B cell (primary cell): ENCODE measurements at regions not wholly inside any gene's neighbourhood (a gene's known extent, or its start where the extent isn't known, plus 50 kb on each side); places are given as distances from the start of the nearest gene placed in this dataset.

ENCODE experiments used
- ATAC-seq: fragments of 200-7000 bp; cut with Tn5 transposase; one replicate; pipeline ENCODE4 v1.10.0; 2021; ENCODE audit warnings: low read depth, mild to moderate bottlenecking, moderate number of reproducible peaks, moderate library complexity
- CTCF ChIA-PET: fragments of 350-600 bp; sonication (Branson Sonifier 250); formaldehyde crosslinking; loops from one replicate; lab custom pipeline; 2021; ENCODE audit warnings: antibody characterized with exemption, inconsistent platforms; lab: Charles Lee
- POLR2A ChIA-PET: fragments of 350-600 bp; sonication (Branson Sonifier 250); formaldehyde crosslinking; loops from one replicate; lab custom pipeline; 2021; ENCODE audit warnings: antibody characterized with exemption; lab: Charles Lee
- DNase-seq: peaks from one replicate; pipeline ENCODE4 v3.0.0; 2013
- H2AFZ ChIP-seq: 2 replicates; pipeline ENCODE4 v1.6.1; 2012; ENCODE audit warnings: mild to moderate bottlenecking, low read depth, low read length; ENCODE audit not compliant: insufficient read depth, poor library complexity, severe bottlenecking
- H3K27ac ChIP-seq, 2 donors: 1 replicate in 1 of 2; 2 replicates in 1 of 2; pipeline ENCODE4 v1.5.1; 2012 to 2013; ENCODE audit warnings: low read length in 2 of 2, mild to moderate bottlenecking in 2 of 2, moderate library complexity in 1 of 2
- H3K27me3 ChIP-seq, 4 experiments: fragments of 200-600 bp in 1 of 4; sonication (generic) in 1 of 4; replicated peaks in 1 of 4; 1 replicate in 2 of 4; 2 replicates in 2 of 4; pipeline versions ENCODE4 v1.6.1 to v1.7.0; 2013 to 2016; ENCODE audit warnings: low read length in 3 of 4, mild to moderate bottlenecking in 2 of 4, mixed read lengths in 1 of 4, moderate library complexity in 1 of 4; ENCODE audit not compliant: insufficient read depth in 4 of 4, control insufficient read depth in 3 of 4; ENCODE audit errors: control extremely low read depth in 1 of 4
- H3K36me3 ChIP-seq, 2 experiments: replicated peaks in 1 of 2; 1 replicate in 1 of 2; 2 replicates in 1 of 2; pipeline versions ENCODE4 v1.6.1 to v1.7.1; 2013; ENCODE audit warnings: low read length in 1 of 2; ENCODE audit not compliant: insufficient read depth in 2 of 2, control insufficient read depth in 1 of 2; ENCODE audit errors: control extremely low read depth in 1 of 2, extremely low read depth in 1 of 2
- H3K4me1 ChIP-seq, 2 donors: fragments of 200-600 bp in 1 of 2; sonication (generic) in 1 of 2; 1 replicate in 1 of 2; 2 replicates in 1 of 2; pipeline versions ENCODE4 v1.5.1 to v1.6.1; 2013 to 2017; ENCODE audit warnings: low read length in 2 of 2; ENCODE audit not compliant: control insufficient read depth in 2 of 2, insufficient read depth in 2 of 2
- H3K4me2 ChIP-seq: replicated peaks from 2 replicates; pipeline ENCODE3; 2012; ENCODE audit warnings: mild to moderate bottlenecking, low read depth, low read length; ENCODE audit not compliant: poor library complexity, severe bottlenecking
- H3K4me3 ChIP-seq, 5 experiments: fragments of 200-600 bp in 1 of 5; sonication (generic) in 1 of 5; 1 replicate in 3 of 5; 2 replicates in 2 of 5; pipeline versions ENCODE4 v1.5.1 to v1.7.0; 2011 to 2016; ENCODE audit warnings: low read length in 4 of 5, mild to moderate bottlenecking in 4 of 5, low read depth in 2 of 5, control low read depth in 1 of 5, moderate library complexity in 1 of 5; ENCODE audit not compliant: insufficient read depth in 1 of 5; ENCODE audit errors: control extremely low read depth in 1 of 5, extremely low read depth in 1 of 5
- H3K79me2 ChIP-seq: fragments of 200-600 bp; sonication (generic); one replicate; pipeline ENCODE4 v1.6.0; 2016; ENCODE audit warnings: low read length; ENCODE audit not compliant: control insufficient read depth, insufficient read depth
- H3K9ac ChIP-seq: fragments of 200-600 bp; sonication (generic); 2 replicates; pipeline ENCODE4 v1.6.1; 2017; ENCODE audit warnings: mild to moderate bottlenecking, low read length, moderate library complexity
- H3K9me3 ChIP-seq, 3 donors: one replicate each; pipeline versions ENCODE4 v1.6.1 to v1.7.1; 2013; ENCODE audit warnings: low read length in 2 of 3; ENCODE audit not compliant: control insufficient read depth in 2 of 3, insufficient read depth in 1 of 3; ENCODE audit errors: control extremely low read depth in 1 of 3
- H4K20me1 ChIP-seq: 2 replicates; pipeline ENCODE4 v1.6.0; 2012; ENCODE audit warnings: mild to moderate bottlenecking, low read length; ENCODE audit not compliant: insufficient read depth, control insufficient read depth, poor library complexity, severe bottlenecking
- H3K27ac Mint-ChIP-seq: one replicate; pipeline ENCODE4 v1.8.0; 2021; ENCODE audit warnings: mixed read lengths
- H3K27me3 Mint-ChIP-seq: one replicate; pipeline ENCODE4 v1.8.0; 2021; ENCODE audit warnings: mixed read lengths
- H3K4me1 Mint-ChIP-seq: one replicate; pipeline ENCODE4 v1.8.0; 2021; ENCODE audit warnings: mixed read lengths
- H3K4me3 Mint-ChIP-seq: one replicate; pipeline ENCODE4 v1.8.0; 2021; ENCODE audit warnings: mixed read lengths
- H3K9me3 Mint-ChIP-seq: one replicate; pipeline ENCODE4 v1.8.0; 2022; ENCODE audit warnings: mixed read lengths; ENCODE audit not compliant: insufficient read depth
- EZH2 ChIP-seq: IDR thresholded peaks from 2 replicates; pipeline ENCODE4 v1.6.1; 2012; ENCODE audit warnings: borderline replicate concordance, low read depth, mild to moderate bottlenecking, moderate library complexity, low read length; ENCODE audit not compliant: insufficient read depth, poor library complexity, severe bottlenecking
- WGBS: methylation state at CpG from one replicate; pipeline ENCODE4 v1.1.5; 2013; ENCODE audit warnings: missing lambda C conversion rate; ENCODE audit not compliant: insufficient coverage; 5-methylcytosine and 5-hydroxymethylcytosine counted together
- intact Hi-C: fragments of 100-400 bp; cut with micrococcal nuclease; formaldehyde crosslinking; loops from one replicate; pipeline ENCODE4 v1.10.0; 2022
- TF ChIP-seq, protein P1 (sequence below): fragments of 200-600 bp; IDR thresholded peaks from one replicate; pipeline ENCODE4 v1.8.0; 2022; ENCODE audit warnings: antibody characterized with exemption, mild to moderate bottlenecking

DNA sequence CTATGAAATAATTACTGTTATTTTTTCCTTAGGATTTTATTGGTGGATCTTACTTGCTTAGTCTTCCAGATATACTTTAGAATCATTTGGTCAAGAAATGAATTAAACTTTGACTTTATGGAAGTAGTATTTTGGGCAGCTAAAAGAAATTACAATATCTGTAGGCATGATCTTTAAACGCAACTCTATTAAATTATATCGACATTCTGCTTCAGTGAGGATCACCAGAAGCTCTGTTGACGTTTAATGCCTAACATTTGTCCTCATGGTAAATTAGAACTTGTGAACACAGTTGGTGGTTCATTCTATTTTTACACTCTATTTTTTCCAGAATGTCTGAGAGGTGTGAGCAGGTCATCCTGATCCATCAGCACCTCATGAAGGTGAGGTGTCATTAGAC lies 211.6 kb downstream of the TMEM167A start:
- no peaks in the 10 kb centered on the region for H4K20me1 ChIP-seq
- Mint-ChIP-seq H3K27ac (no peak overlapping the region), H3K27me3 (no peaks in the 10 kb centered on the region), H3K4me3 (no peak overlapping the region), H3K9me3 (no peaks in the 10 kb centered on the region), H3K4me1 (no peaks in the 10 kb centered on the region)
- TF ChIP-seq EZH2 = no peak
- TF ChIP-seq, protein P1, sequence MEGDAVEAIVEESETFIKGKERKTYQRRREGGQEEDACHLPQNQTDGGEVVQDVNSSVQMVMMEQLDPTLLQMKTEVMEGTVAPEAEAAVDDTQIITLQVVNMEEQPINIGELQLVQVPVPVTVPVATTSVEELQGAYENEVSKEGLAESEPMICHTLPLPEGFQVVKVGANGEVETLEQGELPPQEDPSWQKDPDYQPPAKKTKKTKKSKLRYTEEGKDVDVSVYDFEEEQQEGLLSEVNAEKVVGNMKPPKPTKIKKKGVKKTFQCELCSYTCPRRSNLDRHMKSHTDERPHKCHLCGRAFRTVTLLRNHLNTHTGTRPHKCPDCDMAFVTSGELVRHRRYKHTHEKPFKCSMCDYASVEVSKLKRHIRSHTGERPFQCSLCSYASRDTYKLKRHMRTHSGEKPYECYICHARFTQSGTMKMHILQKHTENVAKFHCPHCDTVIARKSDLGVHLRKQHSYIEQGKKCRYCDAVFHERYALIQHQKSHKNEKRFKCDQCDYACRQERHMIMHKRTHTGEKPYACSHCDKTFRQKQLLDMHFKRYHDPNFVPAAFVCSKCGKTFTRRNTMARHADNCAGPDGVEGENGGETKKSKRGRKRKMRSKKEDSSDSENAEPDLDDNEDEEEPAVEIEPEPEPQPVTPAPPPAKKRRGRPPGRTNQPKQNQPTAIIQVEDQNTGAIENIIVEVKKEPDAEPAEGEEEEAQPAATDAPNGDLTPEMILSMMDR = no peak
- DNase-seq (no peak), ATAC-seq (no peak)
- no peaks in the 10 kb centered on the region for H3K36me3 ChIP-seq
- ChIA-PET CTCF (no interaction called here), POLR2A (no interaction called here)
- no peak overlapping the region for H2AFZ ChIP-seq
- H3K4me2 ChIP-seq = no peak overlapping the region
- no peak overlapping the region for H3K4me3 ChIP-seq
- no peaks in the 10 kb centered on the region for H3K79me2 ChIP-seq
- no peaks in the 10 kb centered on the region for H3K4me1 ChIP-seq
- intact Hi-C loops = no loop called here
- no CpG with 5 or more reads among the region's 3 CpGs for WGBS
- no peaks in the 10 kb centered on the region for H3K27me3 ChIP-seq
- no peak overlapping the region for H3K27ac ChIP-seq
- no peaks in the 10 kb centered on the region for H3K9me3 ChIP-seq
- H3K9ac ChIP-seq = no peak overlapping the region

- Histone ChIP-seq H3K4me1 (no peaks in the 10 kb centered on the region), H3K4me3 (no peak overlapping the region), H4K20me1 (no peaks in the 10 kb centered on the region), H3K36me3 (no peaks in the 10 kb centered on the region), H3K27ac (no peak overlapping the region), H3K4me2 (no peak overlapping the region), H2AFZ (no peak overlapping the region), H3K9me3 (no peaks in the 10 kb centered on the region), H3K27me3 (no peaks in the 10 kb centered on the region), H3K79me2 (no peaks in the 10 kb centered on the region), H3K9ac (no peak overlapping the region)
- ATAC-seq (no peak), DNase-seq (no peak)
- H3K4me3 Mint-ChIP-seq = no peak overlapping the region
- intact Hi-C loops = no loop called here
- H3K27me3 Mint-ChIP-seq = no peaks in the 10 kb centered on the region
- H3K27ac Mint-ChIP-seq = no peak overlapping the region
- POLR2A ChIA-PET = no interaction called here
- no peaks in the 10 kb centered on the region for H3K9me3 Mint-ChIP-seq
- CTCF ChIA-PET = no interaction called here
- no peaks in the 10 kb centered on the region for H3K4me1 Mint-ChIP-seq
- no peak for TF ChIP-seq EZH2
- TF ChIP-seq, protein P1 = no peak
- WGBS = no CpG with 5 or more reads among the region's 3 CpGs
Observed at GRCh38 chr5:82863266-82863665, 213.9 kb downstream of the TMEM167A start.
